H9 (cell line): ENCODE measurements at regions not wholly inside any gene's neighbourhood (a gene's known extent, or its start where the extent isn't known, plus 50 kb on each side); places are given as distances from the start of the nearest gene placed in this dataset.

Source experiments
- DNase-seq: peaks from one replicate; pipeline ENCODE4 v3.0.0-alpha.2; 2017
- H2AFZ ChIP-seq: one replicate; pipeline ENCODE4 v1.6.1; 2013; ENCODE audit warnings: mild to moderate bottlenecking, low read length, control low read depth, moderate library complexity
- H2AK5ac ChIP-seq: 2 replicates; pipeline ENCODE4 v1.6.1; 2013; ENCODE audit warnings: low read length, control low read depth, mixed read lengths; ENCODE audit not compliant: insufficient read length
- H2BK120ac ChIP-seq: one replicate; pipeline ENCODE4 v1.6.1; 2013; ENCODE audit warnings: low read depth, mild to moderate bottlenecking, low read length, control low read depth, inconsistent platforms; ENCODE audit not compliant: poor library complexity, severe bottlenecking
- H2BK12ac ChIP-seq: 2 replicates; pipeline ENCODE4 v1.6.1; 2013; ENCODE audit warnings: low read length, control low read depth, mixed read lengths, low read depth; ENCODE audit not compliant: insufficient read length
- H2BK15ac ChIP-seq: 2 replicates; pipeline ENCODE4 v1.6.1; 2013; ENCODE audit warnings: low read depth, low read length, control low read depth
- H2BK20ac ChIP-seq: one replicate; pipeline ENCODE4 v1.6.1; 2013; ENCODE audit warnings: low read depth, mild to moderate bottlenecking, low read length, control low read depth, inconsistent platforms; ENCODE audit not compliant: poor library complexity, severe bottlenecking
- H2BK5ac ChIP-seq: 2 replicates; pipeline ENCODE4 v1.6.1; 2013; ENCODE audit warnings: low read length, control low read depth, mixed read lengths; ENCODE audit not compliant: insufficient read length
- H3K14ac ChIP-seq: 2 replicates; pipeline ENCODE4 v1.6.1; 2013; ENCODE audit warnings: low read length, control low read depth; ENCODE audit not compliant: insufficient read depth
- H3K18ac ChIP-seq: 2 replicates; pipeline ENCODE4 v1.6.1; 2013; ENCODE audit warnings: low read depth, mild to moderate bottlenecking, mixed read lengths, low read length, control low read depth; ENCODE audit not compliant: insufficient read length
- H3K23ac ChIP-seq: 2 replicates; pipeline ENCODE4 v1.6.1; 2013; ENCODE audit warnings: low read length, control low read depth, mixed read lengths, low read depth; ENCODE audit not compliant: insufficient read length
- H3K23me2 ChIP-seq: 2 replicates; pipeline ENCODE4 v1.6.1; 2013; ENCODE audit warnings: low read depth, mild to moderate bottlenecking, mixed read lengths, low read length, control low read depth; ENCODE audit not compliant: insufficient read length, poor library complexity, severe bottlenecking
- H3K27ac ChIP-seq: 2 replicates; pipeline ENCODE4 v1.5.1; 2013; ENCODE audit warnings: low read length, control low read depth, mixed read lengths, low read depth; ENCODE audit not compliant: insufficient read length
- H3K27me3 ChIP-seq: 2 replicates; pipeline ENCODE4 v1.6.1; 2013; ENCODE audit warnings: low read length, control low read depth, inconsistent platforms; ENCODE audit not compliant: insufficient read depth
- H3K4ac ChIP-seq: 2 replicates; pipeline ENCODE4 v1.6.1; 2013; ENCODE audit warnings: low read depth, mild to moderate bottlenecking, control low read depth, inconsistent platforms, low read length, moderate library complexity
- H3K4me1 ChIP-seq: 2 replicates; pipeline ENCODE4 v1.6.1; 2013; ENCODE audit warnings: low read length, control low read depth, inconsistent platforms; ENCODE audit not compliant: insufficient read depth
- H3K4me2 ChIP-seq: 2 replicates; pipeline ENCODE4 v1.6.1; 2013; ENCODE audit warnings: low read length, control low read depth, mixed read lengths; ENCODE audit not compliant: insufficient read length, insufficient read depth
- H3K56ac ChIP-seq: 2 replicates; pipeline ENCODE4 v1.6.1; 2013; ENCODE audit warnings: low read depth, mild to moderate bottlenecking, mixed read lengths, low read length, control low read depth; ENCODE audit not compliant: insufficient read length
- H3K79me1 ChIP-seq: 2 replicates; pipeline ENCODE4 v1.6.1; 2013; ENCODE audit warnings: low read depth, mild to moderate bottlenecking, moderate library complexity, low read length, control low read depth, inconsistent platforms; ENCODE audit not compliant: insufficient read depth, poor library complexity, severe bottlenecking
- H3K79me2 ChIP-seq: 2 replicates; pipeline ENCODE4 v1.6.1; 2013; ENCODE audit warnings: low read length, control low read depth, inconsistent platforms; ENCODE audit not compliant: insufficient read depth
- H3K9ac ChIP-seq: 2 replicates; pipeline ENCODE4 v1.6.1; 2013; ENCODE audit warnings: low read length, control low read depth, mixed read lengths; ENCODE audit not compliant: insufficient read length; ENCODE audit errors: extremely low read depth
- H3K9me3 ChIP-seq: one replicate; pipeline ENCODE4 v1.6.1; 2013; ENCODE audit warnings: low read depth, low read length, inconsistent platforms; ENCODE audit not compliant: control insufficient read depth
- H3T11ph ChIP-seq: one replicate; pipeline ENCODE4 v1.6.1; 2013; ENCODE audit warnings: mild to moderate bottlenecking, low read length, control low read depth, inconsistent platforms
- H4K20me1 ChIP-seq: one replicate; pipeline ENCODE4 v1.6.1; 2013; ENCODE audit not compliant: control insufficient read depth, insufficient read length, insufficient read depth
- H4K5ac ChIP-seq: 2 replicates; pipeline ENCODE4 v1.6.1; 2013; ENCODE audit warnings: low read depth, mild to moderate bottlenecking, mixed read lengths, low read length, control low read depth; ENCODE audit not compliant: insufficient read length
- H4K8ac ChIP-seq: replicated peaks from 2 replicates; pipeline ENCODE4 v1.6.1; 2013; ENCODE audit warnings: low read length, control low read depth, mixed read lengths, low read depth; ENCODE audit not compliant: insufficient read length
- H4K91ac ChIP-seq: 2 replicates; pipeline ENCODE4 v1.6.1; 2013; ENCODE audit warnings: low read depth, mild to moderate bottlenecking, moderate library complexity, mixed read lengths, low read length, control low read depth; ENCODE audit not compliant: insufficient read length
- H3K27ac Mint-ChIP-seq, 3 experiments: 2 replicates in 2 of 3; 3 replicates in 1 of 3; pipeline ENCODE4 v1.8.0; 2020 to 2021; ENCODE audit warnings: mixed read lengths in 3 of 3, mild to moderate bottlenecking in 1 of 3, moderate library complexity in 1 of 3
- H3K27me3 Mint-ChIP-seq: 2 replicates; pipeline ENCODE4 v1.8.0; 2021; ENCODE audit warnings: low read depth, mild to moderate bottlenecking, moderate library complexity, mixed read lengths
- H3K36me3 Mint-ChIP-seq, 3 experiments: 2 replicates in 2 of 3; 3 replicates in 1 of 3; pipeline ENCODE4 v1.8.0; 2020 to 2021; ENCODE audit warnings: low read depth in 3 of 3, mixed read lengths in 3 of 3; ENCODE audit not compliant: insufficient read depth in 1 of 3
- H3K4me1 Mint-ChIP-seq, 2 experiments: 2 replicates each; pipeline ENCODE4 v1.8.0; 2020; ENCODE audit warnings: mixed read lengths in 2 of 2
- H3K4me3 Mint-ChIP-seq, 2 experiments: 2 replicates in 1 of 2; 3 replicates in 1 of 2; pipeline ENCODE4 v1.8.0; 2020 to 2021; ENCODE audit warnings: mild to moderate bottlenecking in 2 of 2, mixed read lengths in 2 of 2, moderate library complexity in 1 of 2
- H3K9me3 Mint-ChIP-seq, 2 experiments: 2 replicates in 1 of 2; 3 replicates in 1 of 2; pipeline ENCODE4 v1.8.0; 2020; ENCODE audit warnings: mild to moderate bottlenecking in 2 of 2, mixed read lengths in 2 of 2, moderate library complexity in 1 of 2
- WGBS: extraction: QIAGEN DNeasy Blood & Tissue Kit; methylation state at CpG from one replicate; pipeline ENCODE4 v1.1.7; 2013; ENCODE audit warnings: missing lambda C conversion rate, low lambda C conversion rate, mixed read lengths; ENCODE audit not compliant: insufficient read length; ENCODE audit errors: extremely low coverage; 5-methylcytosine and 5-hydroxymethylcytosine counted together
- TF ChIP-seq, protein P1 (sequence below): fragments of 200-600 bp; sonication (generic); conservative IDR thresholded peaks from 3 replicates; pipeline ENCODE4 v1.8.0; 2021; ENCODE audit warnings: antibody characterized with exemption, mild to moderate bottlenecking

DNA sequence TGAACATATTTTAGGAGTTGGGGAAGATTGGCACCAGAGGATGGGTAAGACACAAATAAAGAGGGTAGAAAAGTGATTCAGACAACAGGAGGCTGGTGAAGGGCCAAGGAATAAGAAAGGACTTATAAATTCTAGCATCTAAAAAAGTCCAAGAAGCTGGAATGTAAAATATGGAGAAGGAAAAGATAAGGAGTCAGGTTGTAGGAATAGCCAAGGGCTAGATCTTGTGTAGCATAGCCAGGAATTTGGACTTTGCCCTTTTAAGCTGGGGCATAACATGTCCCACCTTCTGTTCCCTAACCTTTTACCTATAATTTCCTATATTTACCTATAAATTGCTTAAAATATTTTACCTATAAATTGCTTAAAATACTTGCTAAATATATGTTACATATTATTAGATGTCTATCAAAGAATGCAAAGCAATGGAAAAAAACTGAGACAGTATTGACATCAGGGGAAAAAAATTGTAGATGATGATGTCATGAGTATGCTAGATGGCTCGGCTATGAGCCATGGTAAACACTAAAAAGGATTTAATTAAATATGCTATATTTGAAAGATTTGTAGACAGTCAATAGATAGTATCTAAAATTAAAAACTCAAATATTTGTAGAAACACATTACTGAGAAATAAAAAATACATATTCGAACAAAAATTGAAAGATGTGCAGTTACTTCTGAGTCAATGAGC lies 99.7 kb upstream of the PLEKHG7 start:
- no peak overlapping the region for H4K8ac ChIP-seq
- H3K4ac ChIP-seq, result no peak overlapping the region
- no peak overlapping the region for H2AK5ac ChIP-seq
- H3K79me2 ChIP-seq, result no peaks in the 10 kb centered on the region
- WGBS, result no CpG with 5 or more reads among the region's 2 CpGs
- no peaks in the 10 kb centered on the region for H3K27me3 Mint-ChIP-seq
- H4K91ac ChIP-seq, result no peak overlapping the region
- no peak overlapping the region for H3K4me2 ChIP-seq
- no peak overlapping the region for H3K4me3 Mint-ChIP-seq
- peaks cover 0 to under 1% of the 10 kb centered on the region in 2 experiments; a peak in 1 of 4 replicates for H3K4me1 Mint-ChIP-seq
- no peak overlapping the region for H2BK5ac ChIP-seq
- no peak overlapping the region for H3K27ac Mint-ChIP-seq
- H3K79me1 ChIP-seq, result no peaks in the 10 kb centered on the region
- no peak overlapping the region for H3K14ac ChIP-seq
- TF ChIP-seq, protein P1, sequence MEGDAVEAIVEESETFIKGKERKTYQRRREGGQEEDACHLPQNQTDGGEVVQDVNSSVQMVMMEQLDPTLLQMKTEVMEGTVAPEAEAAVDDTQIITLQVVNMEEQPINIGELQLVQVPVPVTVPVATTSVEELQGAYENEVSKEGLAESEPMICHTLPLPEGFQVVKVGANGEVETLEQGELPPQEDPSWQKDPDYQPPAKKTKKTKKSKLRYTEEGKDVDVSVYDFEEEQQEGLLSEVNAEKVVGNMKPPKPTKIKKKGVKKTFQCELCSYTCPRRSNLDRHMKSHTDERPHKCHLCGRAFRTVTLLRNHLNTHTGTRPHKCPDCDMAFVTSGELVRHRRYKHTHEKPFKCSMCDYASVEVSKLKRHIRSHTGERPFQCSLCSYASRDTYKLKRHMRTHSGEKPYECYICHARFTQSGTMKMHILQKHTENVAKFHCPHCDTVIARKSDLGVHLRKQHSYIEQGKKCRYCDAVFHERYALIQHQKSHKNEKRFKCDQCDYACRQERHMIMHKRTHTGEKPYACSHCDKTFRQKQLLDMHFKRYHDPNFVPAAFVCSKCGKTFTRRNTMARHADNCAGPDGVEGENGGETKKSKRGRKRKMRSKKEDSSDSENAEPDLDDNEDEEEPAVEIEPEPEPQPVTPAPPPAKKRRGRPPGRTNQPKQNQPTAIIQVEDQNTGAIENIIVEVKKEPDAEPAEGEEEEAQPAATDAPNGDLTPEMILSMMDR, result no peak
- no peak overlapping the region for H3T11ph ChIP-seq
- no peak overlapping the region for H4K5ac ChIP-seq
- no peak overlapping the region for H3K23ac ChIP-seq
- no peak overlapping the region for H2AFZ ChIP-seq
- no peaks in the 10 kb centered on the region for H3K23me2 ChIP-seq
- H2BK15ac ChIP-seq, result no peak overlapping the region
- H3K9me3 Mint-ChIP-seq, result peaks cover 23 to 31% of the 10 kb centered on the region in 2 experiments
- no peak overlapping the region for H2BK12ac ChIP-seq
- no peaks in the 10 kb centered on the region for H3K27me3 ChIP-seq
- H3K18ac ChIP-seq, result no peak overlapping the region
- no peak for DNase-seq
- H2BK120ac ChIP-seq, result no peak overlapping the region
- H3K56ac ChIP-seq, result no peak overlapping the region
- peaks cover 12 to 23% (median 12%) of the 10 kb centered on the region in 3 experiments for H3K36me3 Mint-ChIP-seq
- peaks cover 10% of the 10 kb centered on the region for H3K9me3 ChIP-seq
- no peaks in the 10 kb centered on the region for H4K20me1 ChIP-seq
- H3K9ac ChIP-seq, result no peak overlapping the region
- H3K27ac ChIP-seq, result no peak overlapping the region
- H3K4me1 ChIP-seq, result no peaks in the 10 kb centered on the region
- no peak overlapping the region for H2BK20ac ChIP-seq
